ENCODE measurements at regions not wholly inside any gene's neighbourhood (a gene's known extent, or its start where the extent isn't known, plus 50 kb on each side); places are given as distances from the start of the nearest gene placed in this dataset.

GRCh38 chr11:116488836-116489389 lies 283.9 kb downstream of the BUD13 start:
- H3K4me3 ChIP-seq (ENCODE audit: low read length) = no peak overlapping the region
- peaks cover 42% of the 10 kb centered on the region for H3K27me3 ChIP-seq (ENCODE audit: low read depth, low read length)
- TF ChIP-seq EZH2phosphoT487 (IDR thresholded peaks at IDR 0.05; ENCODE audit: low read depth) = no peak
- no peak for TF ChIP-seq CTCF (IDR thresholded peaks at IDR 0.05; ENCODE audit: low read depth, low read length)
- no peak overlapping the region for H3K27ac ChIP-seq (ENCODE audit: low read length)
- H3K79me2 ChIP-seq (ENCODE audit: low read length) = no peaks in the 10 kb centered on the region
- H3K4me2 ChIP-seq (ENCODE audit: low read length) = no peak overlapping the region
- H2AFZ ChIP-seq (ENCODE audit: low read depth, low read length) = no peak overlapping the region
- no peaks in the 10 kb centered on the region for H3K4me1 ChIP-seq (ENCODE audit: low read length)
- H4K20me1 ChIP-seq (ENCODE audit: insufficient read depth, low read length) = no peaks in the 10 kb centered on the region
- no peak overlapping the region for H3K9ac ChIP-seq (ENCODE audit: low read length)
- H3K9me3 ChIP-seq (ENCODE audit: insufficient read depth, low read length) = no peaks in the 10 kb centered on the region
- no peaks in the 10 kb centered on the region for H3K36me3 ChIP-seq (replicated peaks; ENCODE audit: low read depth, low read length)

GRCh38 chr11:116485425-116485824 lies 287.4 kb downstream of the BUD13 start:
- Histone ChIP-seq H2AFZ (ENCODE audit: low read depth, low read length) (no peak overlapping the region), H3K27ac (ENCODE audit: low read length) (no peak overlapping the region), H3K9ac (ENCODE audit: low read length) (no peak overlapping the region), H3K4me2 (ENCODE audit: low read length) (no peak overlapping the region), H3K27me3 (ENCODE audit: low read depth, low read length) (peaks cover 42% of the 10 kb centered on the region), H3K9me3 (ENCODE audit: insufficient read depth, low read length) (no peaks in the 10 kb centered on the region), H4K20me1 (ENCODE audit: insufficient read depth, low read length) (no peaks in the 10 kb centered on the region), H3K79me2 (ENCODE audit: low read length) (no peaks in the 10 kb centered on the region), H3K36me3 (replicated peaks; ENCODE audit: low read depth, low read length) (no peaks in the 10 kb centered on the region), H3K4me1 (ENCODE audit: low read length) (no peaks in the 10 kb centered on the region), H3K4me3 (ENCODE audit: low read length) (no peak overlapping the region)
- TF ChIP-seq CTCF (IDR thresholded peaks at IDR 0.05; ENCODE audit: low read depth, low read length) (no peak), EZH2phosphoT487 (IDR thresholded peaks at IDR 0.05; ENCODE audit: low read depth) (no peak)

- Histone ChIP-seq H3K36me3 (replicated peaks; ENCODE audit: low read depth, low read length) (no peaks in the 10 kb centered on the region), H3K4me1 (ENCODE audit: low read length) (no peaks in the 10 kb centered on the region), H3K4me3 (ENCODE audit: low read length) (no peak overlapping the region), H3K9ac (ENCODE audit: low read length) (no peak overlapping the region), H3K27ac (ENCODE audit: low read length) (no peak overlapping the region), H4K20me1 (ENCODE audit: insufficient read depth, low read length) (no peaks in the 10 kb centered on the region), H2AFZ (ENCODE audit: low read depth, low read length) (no peak overlapping the region), H3K27me3 (ENCODE audit: low read depth, low read length) (peaks cover 28% of the 10 kb centered on the region), H3K4me2 (ENCODE audit: low read length) (no peak overlapping the region), H3K79me2 (ENCODE audit: low read length) (no peaks in the 10 kb centered on the region), H3K9me3 (ENCODE audit: insufficient read depth, low read length) (no peaks in the 10 kb centered on the region)
- TF ChIP-seq CTCF (IDR thresholded peaks at IDR 0.05; ENCODE audit: low read depth, low read length) = no peak
- no peak for TF ChIP-seq EZH2phosphoT487 (IDR thresholded peaks at IDR 0.05; ENCODE audit: low read depth)
Measured at GRCh38 chr11:116482716-116483115, 290.1 kb downstream of the BUD13 start.

- Histone ChIP-seq H3K27me3 (ENCODE audit: low read depth, low read length) (peaks cover 29% of the 10 kb centered on the region), H3K4me2 (ENCODE audit: low read length) (no peak overlapping the region), H3K36me3 (replicated peaks; ENCODE audit: low read depth, low read length) (no peaks in the 10 kb centered on the region), H3K79me2 (ENCODE audit: low read length) (no peaks in the 10 kb centered on the region), H3K9ac (ENCODE audit: low read length) (no peak overlapping the region), H3K9me3 (ENCODE audit: insufficient read depth, low read length) (no peaks in the 10 kb centered on the region), H3K4me3 (ENCODE audit: low read length) (no peak overlapping the region), H3K27ac (ENCODE audit: low read length) (no peak overlapping the region), H3K4me1 (ENCODE audit: low read length) (no peaks in the 10 kb centered on the region), H2AFZ (ENCODE audit: low read depth, low read length) (no peak overlapping the region), H4K20me1 (ENCODE audit: insufficient read depth, low read length) (no peaks in the 10 kb centered on the region)
- TF ChIP-seq CTCF (IDR thresholded peaks at IDR 0.05; ENCODE audit: low read depth, low read length) (no peak), EZH2phosphoT487 (IDR thresholded peaks at IDR 0.05; ENCODE audit: low read depth) (no peak)
Measured at GRCh38 chr11:116481126-116481675, 291.6 kb downstream of the BUD13 start.

Measured in OCI-LY3 (cell line).